ENCODE measurements at regions not wholly inside any gene's neighbourhood (a gene's known extent, or its start where the extent isn't known, plus 50 kb on each side); places are given as distances from the start of the nearest gene placed in this dataset.

DNA sequence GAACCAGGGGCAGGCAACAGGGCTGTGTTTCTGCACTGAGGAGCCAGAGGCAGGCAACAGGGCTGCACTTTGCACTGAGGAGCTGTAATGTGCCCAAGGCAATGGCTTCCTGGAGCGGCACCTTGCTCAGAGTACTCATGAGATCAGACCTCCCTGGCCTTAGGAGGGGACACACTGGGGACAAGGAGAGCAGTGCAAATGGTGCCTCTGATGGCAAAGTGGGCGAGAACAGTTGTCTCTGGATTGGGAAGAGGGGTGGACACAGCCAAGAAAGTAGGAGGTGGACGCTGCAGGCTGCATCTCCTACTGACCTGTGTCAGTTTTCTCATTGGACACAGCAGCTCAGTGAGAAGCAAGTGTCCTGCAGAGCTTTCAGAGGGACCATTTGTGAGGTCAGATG is 1443.3 kb downstream of the TBC1D22A start:
- H3K36me3 Mint-ChIP-seq (ENCODE audit: low read depth), result no peaks in the 10 kb centered on the region
- H3K4me1 Mint-ChIP-seq, result peaks cover 12% of the 10 kb centered on the region
- peaks cover 32% of the 10 kb centered on the region for H3K27me3 Mint-ChIP-seq (ENCODE audit: low read depth)
- DNase-seq (ENCODE audit: low read depth, low spot score), result no peak
- no peak overlapping the region for H3K27ac Mint-ChIP-seq (ENCODE audit: unreplicated experiment)
- H3K9me3 Mint-ChIP-seq, result no peaks in the 10 kb centered on the region
- H3K4me3 Mint-ChIP-seq, result no peak overlapping the region
- TF ChIP-seq CTCF (conservative IDR thresholded peaks at IDR 0.05), result no peak

GRCh38 chr22:48205161-48205560 is 1442.7 kb downstream of the TBC1D22A start:
- DNase-seq (ENCODE audit: low read depth, low spot score), result no peak
- no peak for TF ChIP-seq CTCF (conservative IDR thresholded peaks at IDR 0.05)
- Mint-ChIP-seq H3K9me3 (no peaks in the 10 kb centered on the region), H3K36me3 (ENCODE audit: low read depth) (no peaks in the 10 kb centered on the region), H3K27me3 (ENCODE audit: low read depth) (peaks cover 31% of the 10 kb centered on the region), H3K4me3 (no peak overlapping the region), H3K27ac (ENCODE audit: unreplicated experiment) (peak overlapping the region; percentile 13), H3K4me1 (peaks cover 6% of the 10 kb centered on the region)

GRCh38 chr22:48204296-48204695 is 1441.8 kb downstream of the TBC1D22A start:
- Mint-ChIP-seq H3K27ac (ENCODE audit: unreplicated experiment) (no peak overlapping the region), H3K27me3 (ENCODE audit: low read depth) (peaks cover 27% of the 10 kb centered on the region), H3K4me3 (no peak overlapping the region), H3K4me1 (no peaks in the 10 kb centered on the region), H3K36me3 (ENCODE audit: low read depth) (no peaks in the 10 kb centered on the region), H3K9me3 (no peaks in the 10 kb centered on the region)
- no peak for DNase-seq (ENCODE audit: low read depth, low spot score)
- TF ChIP-seq CTCF (conservative IDR thresholded peaks at IDR 0.05), result no peak

DNA sequence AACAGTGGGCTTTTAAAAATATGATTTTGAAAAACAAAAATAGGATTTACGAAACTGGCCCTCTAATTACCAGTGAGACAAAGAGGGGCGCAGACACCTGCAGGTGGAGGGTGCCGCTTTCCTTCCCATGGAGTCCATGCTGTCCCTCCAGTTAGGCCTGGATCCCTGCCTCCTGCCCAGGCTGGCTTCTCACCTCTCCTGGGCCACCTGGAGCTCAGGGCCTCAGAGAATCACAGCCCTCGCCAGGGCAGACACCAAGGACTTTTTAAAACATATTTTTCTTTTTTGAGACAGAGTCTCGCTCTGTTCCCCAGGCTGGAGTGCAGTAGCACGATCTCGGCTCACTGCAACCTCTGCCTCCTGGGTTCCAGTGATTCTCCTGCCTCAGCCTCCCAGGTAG is 1437.2 kb downstream of the TBC1D22A start:
- H3K4me3 Mint-ChIP-seq, result no peak overlapping the region
- no peaks in the 10 kb centered on the region for H3K36me3 Mint-ChIP-seq (ENCODE audit: low read depth)
- H3K27me3 Mint-ChIP-seq (ENCODE audit: low read depth), result peaks cover 24% of the 10 kb centered on the region
- H3K27ac Mint-ChIP-seq (ENCODE audit: unreplicated experiment), result no peak overlapping the region
- H3K9me3 Mint-ChIP-seq, result no peaks in the 10 kb centered on the region
- TF ChIP-seq CTCF (conservative IDR thresholded peaks at IDR 0.05), result no peak
- no peak for DNase-seq (ENCODE audit: low read depth, low spot score)
- no peaks in the 10 kb centered on the region for H3K4me1 Mint-ChIP-seq

- no peaks in the 10 kb centered on the region for H3K36me3 Mint-ChIP-seq (ENCODE audit: low read depth)
- no peak overlapping the region for H3K27ac Mint-ChIP-seq (ENCODE audit: unreplicated experiment)
- no peak for TF ChIP-seq CTCF (conservative IDR thresholded peaks at IDR 0.05)
- peaks cover 18% of the 10 kb centered on the region for H3K27me3 Mint-ChIP-seq (ENCODE audit: low read depth)
- H3K4me3 Mint-ChIP-seq, result no peak overlapping the region
- H3K4me1 Mint-ChIP-seq, result no peaks in the 10 kb centered on the region
- H3K9me3 Mint-ChIP-seq, result no peaks in the 10 kb centered on the region
- no peak for DNase-seq (ENCODE audit: low read depth, low spot score)
Observed at GRCh38 chr22:48198489-48199459, 1436.3 kb downstream of the TBC1D22A start.

Data from neural crest cell (in vitro differentiated cells).